ENCODE measurements at regions not wholly inside any gene's neighbourhood (a gene's known extent, or its start where the extent isn't known, plus 50 kb on each side); places are given as distances from the start of the nearest gene placed in this dataset.

GRCh38 chr2:17101596-17101995 lies 416.6 kb downstream of the RAD51AP2 start:
- no peak overlapping the region for H3K4me3 ChIP-seq
- H3K27me3 ChIP-seq: no peaks in the 10 kb centered on the region
- TF ChIP-seq CTCF (IDR thresholded peaks at IDR 0.05) (no peak), POLR2A (IDR thresholded peaks at IDR 0.05) (no peak)
- H3K9me3 ChIP-seq: no peaks in the 10 kb centered on the region
- H3K27ac ChIP-seq: no peak overlapping the region
- H3K36me3 ChIP-seq: no peaks in the 10 kb centered on the region
- no peaks in the 10 kb centered on the region for H3K4me1 ChIP-seq
- DNase-seq: no peak

- no peak for DNase-seq
- Histone ChIP-seq H3K27me3 (no peaks in the 10 kb centered on the region), H3K4me1 (no peaks in the 10 kb centered on the region), H3K27ac (no peak overlapping the region), H3K4me3 (no peak overlapping the region), H3K9me3 (no peaks in the 10 kb centered on the region), H3K36me3 (no peaks in the 10 kb centered on the region)
- TF ChIP-seq CTCF (IDR thresholded peaks at IDR 0.05): no peak
- TF ChIP-seq POLR2A (IDR thresholded peaks at IDR 0.05): no peak
Observed at GRCh38 chr2:17101091-17101490, 417.1 kb downstream of the RAD51AP2 start.

- TF ChIP-seq CTCF (IDR thresholded peaks at IDR 0.05) (no peak), POLR2A (IDR thresholded peaks at IDR 0.05) (no peak)
- Histone ChIP-seq H3K4me3 (no peak overlapping the region), H3K4me1 (no peaks in the 10 kb centered on the region), H3K9me3 (no peaks in the 10 kb centered on the region), H3K27me3 (no peaks in the 10 kb centered on the region), H3K36me3 (no peaks in the 10 kb centered on the region), H3K27ac (no peak overlapping the region)
- DNase-seq: no peak
Observed at GRCh38 chr2:17095340-17095739, 422.9 kb downstream of the RAD51AP2 start.

DNA sequence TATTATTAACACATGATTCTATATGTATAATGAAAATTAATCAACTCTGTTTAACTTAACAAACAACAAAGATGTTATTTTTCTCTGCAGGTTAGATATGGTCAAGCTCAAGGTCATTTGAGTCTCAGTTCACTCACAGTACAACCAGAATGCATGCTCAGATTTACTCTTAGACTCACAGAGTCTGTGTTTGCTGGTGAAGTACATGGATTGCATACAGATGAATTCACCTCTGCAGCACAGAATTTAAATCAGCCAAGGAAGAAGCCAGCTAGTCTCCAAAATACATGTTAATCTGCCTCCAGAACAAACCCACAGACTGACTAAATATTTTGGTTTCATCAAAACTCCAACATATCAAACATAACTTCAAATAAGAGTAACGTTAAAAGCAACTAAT lies 424.5 kb downstream of the RAD51AP2 start:
- Histone ChIP-seq H3K27me3 (no peaks in the 10 kb centered on the region), H3K36me3 (no peaks in the 10 kb centered on the region), H3K9me3 (no peaks in the 10 kb centered on the region), H3K27ac (no peak overlapping the region), H3K4me1 (no peaks in the 10 kb centered on the region), H3K4me3 (no peak overlapping the region)
- no peak for DNase-seq
- TF ChIP-seq CTCF (IDR thresholded peaks at IDR 0.05) (no peak), POLR2A (IDR thresholded peaks at IDR 0.05) (no peak)

GRCh38 chr2:17086990-17087389 lies 421.4 kb upstream of the CYRIA start:
- Histone ChIP-seq H3K27ac (no peak overlapping the region), H3K4me1 (no peaks in the 10 kb centered on the region), H3K36me3 (no peaks in the 10 kb centered on the region), H3K27me3 (no peaks in the 10 kb centered on the region), H3K9me3 (no peaks in the 10 kb centered on the region), H3K4me3 (no peak overlapping the region)
- no peak for DNase-seq
- TF ChIP-seq POLR2A (IDR thresholded peaks at IDR 0.05): no peak
- no peak for TF ChIP-seq CTCF (IDR thresholded peaks at IDR 0.05)

DNA sequence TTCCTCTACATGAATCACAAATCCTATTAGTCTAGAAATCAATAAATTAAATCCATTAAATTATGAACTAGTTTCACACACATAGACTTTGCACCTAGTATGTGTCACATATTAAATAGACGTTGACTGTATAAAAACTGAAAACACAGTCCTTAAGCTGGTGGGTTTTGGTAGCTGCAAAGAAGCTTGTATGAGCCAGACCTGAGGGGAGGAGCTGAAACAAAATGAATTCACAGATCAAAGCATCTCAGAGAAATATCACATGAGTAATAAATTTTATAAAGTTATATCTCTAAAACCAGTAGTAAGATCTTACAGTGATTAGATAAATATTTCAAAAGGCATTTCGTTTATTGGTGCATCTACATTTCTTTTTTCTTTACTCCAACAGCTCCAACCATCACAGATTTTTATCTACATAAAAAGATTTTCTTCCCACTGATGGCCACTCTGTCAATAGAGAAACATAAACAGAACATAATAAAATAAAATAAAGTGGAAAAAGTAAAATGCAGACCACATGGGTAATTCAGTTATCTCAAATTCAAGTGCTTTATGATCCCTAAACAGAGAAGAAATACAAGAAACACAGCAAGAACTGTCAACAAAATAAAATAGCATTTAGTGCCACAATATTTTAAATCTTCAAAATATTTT lies 420.0 kb upstream of the CYRIA start:
- H3K4me1 ChIP-seq: no peaks in the 10 kb centered on the region
- H3K9me3 ChIP-seq: no peaks in the 10 kb centered on the region
- no peak for DNase-seq
- no peak overlapping the region for H3K4me3 ChIP-seq
- H3K27me3 ChIP-seq: no peaks in the 10 kb centered on the region
- no peak overlapping the region for H3K27ac ChIP-seq
- TF ChIP-seq CTCF (IDR thresholded peaks at IDR 0.05): no peak
- no peak for TF ChIP-seq POLR2A (IDR thresholded peaks at IDR 0.05)
- no peaks in the 10 kb centered on the region for H3K36me3 ChIP-seq
